ENCODE measurements at regions not wholly inside any gene's neighbourhood (a gene's known extent, or its start where the extent isn't known, plus 50 kb on each side); places are given as distances from the start of the nearest gene placed in this dataset.

GRCh38 chr11:134792044-134792443 is 380.0 kb upstream of the B3GAT1 start:
- DNase-seq: no peak

- no peak for DNase-seq
Observed at GRCh38 chr11:134791102-134791501, 379.1 kb upstream of the B3GAT1 start.

GRCh38 chr11:134789104-134789503 is 377.1 kb upstream of the B3GAT1 start:
- DNase-seq: no peak

GRCh38 chr11:134786636-134787035 is 374.6 kb upstream of the B3GAT1 start:
- DNase-seq: no peak

- DNase-seq: no peak
Observed at GRCh38 chr11:134785660-134786284, 373.7 kb upstream of the B3GAT1 start.

GRCh38 chr11:134785059-134785458 is 373.0 kb upstream of the B3GAT1 start:
- DNase-seq: no peak

- DNase-seq: no peak
Observed at GRCh38 chr11:134784568-134784967, 372.5 kb upstream of the B3GAT1 start.

GRCh38 chr11:134784046-134784445 is 372.0 kb upstream of the B3GAT1 start:
- DNase-seq: no peak

- DNase-seq: no peak
Observed at GRCh38 chr11:134783234-134783633, 371.2 kb upstream of the B3GAT1 start.

- no peak for DNase-seq
Observed at GRCh38 chr11:134781380-134781866, 369.4 kb upstream of the B3GAT1 start.

- DNase-seq: no peak
Observed at GRCh38 chr11:134780486-134781147, 368.6 kb upstream of the B3GAT1 start.

GRCh38 chr11:134779179-134779578 is 367.1 kb upstream of the B3GAT1 start:
- DNase-seq: no peak

- DNase-seq: no peak
Observed at GRCh38 chr11:134768463-134768862, 356.4 kb upstream of the B3GAT1 start.

GRCh38 chr11:134765565-134765964 is 353.5 kb upstream of the B3GAT1 start:
- DNase-seq: no peak

GRCh38 chr11:134764966-134765365 is 352.9 kb upstream of the B3GAT1 start:
- DNase-seq: no peak

- DNase-seq: no peak
Observed at GRCh38 chr11:134764367-134764766, 352.3 kb upstream of the B3GAT1 start.

- DNase-seq: no peak
Observed at GRCh38 chr11:134763030-134763388, 351.0 kb upstream of the B3GAT1 start.

- DNase-seq: no peak
Observed at GRCh38 chr11:134762248-134763029, 350.4 kb upstream of the B3GAT1 start.

- DNase-seq: no peak
Observed at GRCh38 chr11:134761926-134762247, 349.8 kb upstream of the B3GAT1 start.

GRCh38 chr11:134761386-134761785 is 349.3 kb upstream of the B3GAT1 start:
- DNase-seq: no peak

GRCh38 chr11:134760957-134761356 is 348.9 kb upstream of the B3GAT1 start:
- no peak for DNase-seq

- DNase-seq: no peak
Observed at GRCh38 chr11:134760299-134760698, 348.3 kb upstream of the B3GAT1 start.

- DNase-seq: no peak
Observed at GRCh38 chr11:134759855-134760254, 347.8 kb upstream of the B3GAT1 start.

- DNase-seq: no peak
Observed at GRCh38 chr11:134759274-134759673, 347.2 kb upstream of the B3GAT1 start.

Data from midbrain (tissue), 1 donor.